ENCODE measurements at regions not wholly inside any gene's neighbourhood (a gene's known extent, or its start where the extent isn't known, plus 50 kb on each side); places are given as distances from the start of the nearest gene placed in this dataset.

DNA sequence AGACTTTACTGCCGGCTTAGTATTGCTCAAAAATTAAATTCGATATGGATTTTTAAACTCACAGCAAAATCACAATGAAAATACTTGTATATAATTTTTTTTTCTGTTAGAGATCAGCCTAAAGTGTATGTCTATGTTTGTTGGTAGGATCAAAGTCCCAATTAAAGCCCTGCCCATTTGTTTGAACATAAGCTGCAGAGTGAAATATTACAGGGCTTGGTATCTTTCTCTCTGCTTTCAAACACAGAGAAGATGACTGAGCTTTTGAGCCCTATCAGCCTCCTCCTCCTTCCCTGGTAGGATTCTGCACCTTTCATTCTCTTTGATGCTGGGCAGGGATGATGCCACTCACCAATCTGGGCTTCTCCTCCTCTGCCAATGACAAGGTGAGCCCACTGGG, 345.4 kb downstream of the PPP1R2C start:
- no peak for DNase-seq

GRCh38 chrX:42422961-42423360, 355.0 kb downstream of the PPP1R2C start:
- no peak for DNase-seq

- DNase-seq, result no peak
Observed at GRCh38 chrX:42420426-42420825, 357.5 kb downstream of the PPP1R2C start.

- no peak for DNase-seq
Observed at GRCh38 chrX:42415636-42416035, 362.3 kb downstream of the PPP1R2C start.

- no peak for DNase-seq
Observed at GRCh38 chrX:42414057-42414456, 363.9 kb downstream of the PPP1R2C start.

DNA sequence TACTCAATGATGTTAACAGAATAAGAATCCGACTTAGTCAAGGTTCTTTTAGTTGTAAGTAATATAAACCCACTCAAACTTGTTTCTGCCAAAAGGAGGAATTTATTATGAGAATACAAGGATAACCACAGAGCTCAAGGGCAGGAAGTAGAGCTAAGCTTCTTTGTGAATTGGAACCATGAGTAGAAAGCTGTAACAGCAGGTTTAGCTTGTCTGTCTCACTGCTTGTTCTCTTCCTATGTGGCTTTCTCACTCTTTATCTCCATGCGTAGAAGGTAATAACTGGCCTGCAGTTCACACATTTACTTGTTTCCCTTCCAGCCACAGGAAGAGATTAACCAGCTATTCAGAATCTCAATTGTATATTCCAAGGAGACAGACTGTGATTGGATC, 378.3 kb downstream of the PPP1R2C start:
- DNase-seq, result no peak

DNA sequence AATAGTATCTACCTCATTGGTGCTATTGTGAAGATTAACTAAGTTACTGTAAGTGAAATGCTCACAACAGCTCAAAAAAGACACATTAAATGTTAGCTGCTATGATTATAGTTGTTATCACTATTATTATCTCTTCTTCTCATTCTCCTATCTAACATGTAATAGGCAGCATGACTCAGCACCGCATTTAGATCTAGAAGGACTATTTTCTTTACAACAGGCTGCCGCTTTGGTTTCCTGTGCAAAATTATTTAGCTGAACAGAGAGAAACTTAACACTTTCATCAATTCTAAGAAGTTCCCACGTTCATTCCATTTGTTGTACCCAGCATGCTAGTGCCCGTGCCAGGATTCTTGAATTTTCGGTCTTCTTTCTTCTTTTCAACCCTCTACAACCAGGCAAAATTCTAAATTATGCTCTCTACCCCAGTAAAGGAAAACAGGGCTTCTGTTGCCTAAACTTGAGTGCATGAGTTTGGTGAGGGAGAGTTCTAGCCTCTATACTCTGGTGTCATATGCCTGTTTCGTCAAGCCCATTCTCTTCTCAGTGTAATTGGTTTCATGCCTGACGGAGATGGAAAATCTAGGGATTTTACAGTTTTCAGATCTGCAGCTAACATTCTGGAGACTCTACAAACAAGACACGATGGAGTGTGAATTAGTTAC, 378.9 kb downstream of the PPP1R2C start:
- no peak for DNase-seq

DNA sequence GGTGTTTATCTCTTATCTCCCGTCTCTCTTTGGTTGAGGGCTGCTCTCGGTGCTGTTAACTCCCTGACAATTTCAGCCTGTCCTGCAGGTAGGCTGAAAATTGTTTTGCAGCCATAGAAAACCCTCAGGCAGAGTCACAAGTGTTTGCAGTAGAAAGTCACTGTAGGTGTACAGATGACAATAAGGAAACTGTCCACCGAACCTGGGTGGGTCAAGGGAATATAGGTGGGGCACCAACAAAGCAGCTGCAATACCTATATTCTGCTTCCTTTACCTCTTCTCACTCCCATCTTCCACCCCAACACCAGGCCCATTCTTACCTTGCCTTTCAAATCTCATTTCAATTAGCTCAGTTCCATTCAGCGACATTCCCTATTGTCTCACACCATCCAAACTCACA, 381.8 kb downstream of the PPP1R2C start:
- DNase-seq, result no peak

- no peak for DNase-seq
Observed at GRCh38 chrX:42392846-42393245, 385.1 kb downstream of the PPP1R2C start.

DNA sequence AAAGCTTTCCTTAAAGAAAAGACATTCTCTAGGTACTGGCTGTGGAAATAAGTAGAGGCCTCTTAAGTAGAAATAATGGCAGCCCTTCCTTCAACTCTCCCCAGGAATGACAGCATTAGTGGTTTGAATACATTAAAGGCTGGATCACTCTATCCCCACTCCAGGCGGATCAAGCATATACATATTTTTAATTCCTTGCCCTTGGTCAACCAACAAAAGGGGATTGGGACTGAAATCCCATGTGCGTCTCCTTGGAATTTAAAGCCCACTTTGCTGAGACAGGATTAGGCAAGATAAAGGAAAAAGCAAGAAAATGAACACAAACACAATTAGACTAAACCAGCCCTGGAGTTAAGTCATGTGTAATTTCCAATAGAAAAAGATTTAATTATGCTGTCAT, 391.3 kb downstream of the PPP1R2C start:
- DNase-seq, result no peak

- DNase-seq, result no peak
Observed at GRCh38 chrX:42385730-42386129, 392.2 kb downstream of the PPP1R2C start.

- no peak for DNase-seq
Observed at GRCh38 chrX:42384956-42385355, 393.0 kb downstream of the PPP1R2C start.

DNA sequence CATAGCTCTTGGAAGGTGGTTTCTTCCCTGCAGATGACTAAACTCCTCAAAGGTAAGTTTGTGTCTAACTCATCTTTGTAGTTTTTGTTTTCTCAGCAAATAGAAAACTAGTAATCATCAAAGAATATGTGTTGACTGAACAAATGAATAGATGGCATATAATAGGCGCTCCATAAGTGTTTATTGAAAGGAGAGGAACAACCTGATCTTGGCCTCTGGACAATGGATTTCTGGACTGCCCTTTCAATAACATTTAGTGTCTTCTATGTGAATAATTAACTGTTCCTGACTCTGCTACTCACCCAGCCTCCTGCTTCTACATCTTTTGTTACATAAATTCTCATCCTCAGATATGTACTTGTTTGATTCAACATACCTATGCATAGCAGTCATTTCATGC, 399.1 kb downstream of the PPP1R2C start:
- DNase-seq, result no peak

DNA sequence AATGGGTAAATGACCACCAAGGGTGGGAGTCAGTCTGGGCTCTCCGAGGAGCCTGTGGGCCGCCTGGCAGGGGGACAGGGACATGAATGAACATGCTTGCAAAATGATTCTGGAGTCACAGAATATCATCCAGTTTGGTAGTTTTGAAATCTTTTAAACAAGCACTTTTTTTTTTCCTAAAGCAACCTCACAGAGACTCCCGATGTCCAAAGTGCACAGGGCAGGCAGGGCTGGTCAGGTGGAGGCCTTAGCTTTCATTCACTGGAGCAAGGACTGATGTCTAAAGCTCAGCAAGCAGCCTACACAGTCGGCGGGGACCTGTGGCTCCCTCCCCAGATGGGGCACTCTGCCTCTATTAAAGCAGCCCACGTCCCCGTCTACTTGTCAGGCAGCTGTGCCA, 402.9 kb downstream of the PPP1R2C start:
- DNase-seq, result no peak

DNA sequence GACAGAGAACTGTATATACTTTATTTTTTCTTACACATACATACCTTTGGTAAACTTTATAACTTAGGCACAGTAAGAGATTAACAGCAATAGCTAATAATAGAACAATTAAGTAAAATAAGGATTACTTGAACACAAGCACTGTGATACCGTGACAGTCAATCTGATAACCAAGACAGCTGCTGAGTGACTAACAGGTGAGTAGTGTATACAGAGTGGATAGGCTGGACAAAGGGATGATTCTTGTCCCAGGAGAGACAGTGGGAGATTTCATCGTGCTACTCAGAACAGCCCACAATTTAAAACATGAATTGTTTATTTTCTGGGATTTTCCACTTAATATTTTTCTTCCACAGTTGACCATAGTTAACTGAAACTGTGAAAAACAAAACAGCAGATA, 411.8 kb downstream of the PPP1R2C start:
- DNase-seq, result no peak

DNA sequence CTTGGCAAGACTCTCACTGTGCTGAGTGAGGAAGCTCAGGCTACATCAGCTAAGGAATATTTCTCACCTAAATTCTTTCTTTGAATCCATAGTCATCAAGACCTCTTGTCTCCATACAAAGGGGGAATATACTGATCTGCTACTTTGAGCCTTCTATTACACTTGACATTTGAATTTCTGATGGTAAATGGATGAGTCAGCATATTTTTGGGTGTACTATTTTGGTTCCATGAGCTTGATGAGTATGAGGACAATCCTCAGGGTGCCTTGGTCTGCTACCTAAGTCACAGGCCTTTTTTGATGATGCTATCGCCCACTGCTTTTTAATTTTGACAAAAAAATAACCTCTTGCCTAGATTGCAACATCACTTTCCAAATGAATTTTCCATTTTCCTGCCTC, 415.7 kb downstream of the PPP1R2C start:
- no peak for DNase-seq

GRCh38 chrX:42342981-42343380, 419.6 kb upstream of the CASK start:
- DNase-seq, result peak; percentile 38
